ACC112 (cell line): ENCODE measurements at regions not wholly inside any gene's neighbourhood (a gene's known extent, or its start where the extent isn't known, plus 50 kb on each side); places are given as distances from the start of the nearest gene placed in this dataset.

Experiments
- H2AFZ ChIP-seq: fragments of 200-600 bp; sonication (generic); one replicate; pipeline ENCODE4 v1.6.0; 2017; ENCODE audit warnings: antibody characterized with exemption, low read length; ENCODE audit not compliant: unreplicated experiment
- H3K27ac ChIP-seq: fragments of 200-600 bp; sonication (generic); 2 replicates; pipeline ENCODE4 v1.5.1; 2014; ENCODE audit warnings: low read depth, mild to moderate bottlenecking, antibody characterized with exemption, low read length, moderate library complexity
- H3K27me3 ChIP-seq: fragments of 200-600 bp; sonication (generic); 2 replicates; pipeline ENCODE4 v1.6.1; 2014; ENCODE audit warnings: mild to moderate bottlenecking, antibody characterized with exemption, low read length, moderate library complexity, mixed read lengths; ENCODE audit not compliant: insufficient read depth
- H3K36me3 ChIP-seq: fragments of 200-600 bp; sonication (generic); 2 replicates; pipeline ENCODE4 v1.6.1; 2016; ENCODE audit warnings: mild to moderate bottlenecking, antibody characterized with exemption, low read length, moderate library complexity, mixed read lengths; ENCODE audit not compliant: insufficient read depth
- H3K4me1 ChIP-seq: fragments of 200-600 bp; sonication (generic); one replicate; pipeline ENCODE4 v1.6.1; 2016; ENCODE audit warnings: low read length, mixed read lengths; ENCODE audit not compliant: insufficient read depth, unreplicated experiment, control insufficient read depth
- H3K4me3 ChIP-seq: fragments of 200-600 bp; sonication (generic); 2 replicates; pipeline ENCODE4 v1.5.1; 2014; ENCODE audit warnings: mild to moderate bottlenecking, low read depth, low read length
- H3K79me2 ChIP-seq: fragments of 200-600 bp; sonication (generic); one replicate; pipeline ENCODE4 v1.6.0; 2016; ENCODE audit warnings: low read length; ENCODE audit not compliant: control insufficient read depth, unreplicated experiment, insufficient read depth

DNA sequence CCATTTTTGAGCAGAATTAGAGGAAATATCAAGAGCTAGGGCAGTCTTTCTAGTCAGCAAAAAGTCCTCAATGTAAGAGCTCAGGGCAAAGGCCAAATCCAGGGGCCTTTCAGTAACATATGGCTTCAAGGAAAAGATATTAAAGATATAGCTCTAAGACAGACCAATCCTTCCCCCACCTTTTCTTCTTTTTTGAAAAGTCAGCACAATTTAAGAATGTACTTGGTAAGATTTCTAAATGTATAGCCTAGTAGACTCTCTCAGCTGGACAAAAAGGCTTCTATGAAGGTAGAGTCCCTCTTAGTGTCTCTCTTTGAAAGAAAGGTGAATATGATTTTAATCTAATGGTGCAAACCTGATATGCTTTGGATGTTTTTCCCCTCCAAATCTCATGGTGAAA, 515.7 kb downstream of the VRK1 start:
- Histone ChIP-seq H3K4me3 (no peak overlapping the region), H3K4me1 (no peaks in the 10 kb centered on the region), H3K79me2 (no peaks in the 10 kb centered on the region)

DNA sequence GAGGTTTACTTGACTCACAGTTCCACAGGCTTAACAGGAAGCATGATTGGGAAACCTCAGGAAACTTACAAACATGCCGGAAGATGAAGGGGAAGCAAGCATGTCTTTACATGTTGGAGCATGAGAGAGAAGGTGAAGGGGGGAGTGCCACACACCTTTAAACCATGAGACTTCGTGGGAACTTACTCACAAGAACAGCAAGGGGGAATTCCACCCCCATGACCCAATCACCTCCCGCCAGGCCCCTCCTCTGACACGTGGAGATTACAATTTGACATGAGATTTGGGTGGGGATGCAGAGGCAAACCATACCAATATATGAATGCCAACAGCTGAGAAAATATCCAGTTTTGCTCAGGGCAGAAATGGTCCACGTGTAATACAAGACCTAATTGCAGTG, 518.6 kb downstream of the VRK1 start:
- Histone ChIP-seq H3K79me2 (no peaks in the 10 kb centered on the region), H3K27me3 (no peaks in the 10 kb centered on the region), H3K36me3 (no peaks in the 10 kb centered on the region), H2AFZ (no peak overlapping the region), H3K4me1 (no peaks in the 10 kb centered on the region), H3K27ac (no peak overlapping the region), H3K4me3 (no peak overlapping the region)

More for the DNA sequence above, 515.7 kb downstream of the VRK1 start:
- Histone ChIP-seq H3K36me3 (no peaks in the 10 kb centered on the region), H3K27me3 (no peaks in the 10 kb centered on the region), H3K27ac (no peak overlapping the region), H2AFZ (no peak overlapping the region)

GRCh38 chr14:97318380-97318779, 521.2 kb downstream of the VRK1 start:
- no peaks in the 10 kb centered on the region for H3K36me3 ChIP-seq
- no peak overlapping the region for H2AFZ ChIP-seq
- H3K27me3 ChIP-seq: no peaks in the 10 kb centered on the region
- no peaks in the 10 kb centered on the region for H3K4me1 ChIP-seq
- H3K79me2 ChIP-seq: no peaks in the 10 kb centered on the region
- no peak overlapping the region for H3K4me3 ChIP-seq
- no peak overlapping the region for H3K27ac ChIP-seq

- no peaks in the 10 kb centered on the region for H3K27me3 ChIP-seq
- no peaks in the 10 kb centered on the region for H3K4me1 ChIP-seq
- H2AFZ ChIP-seq: no peak overlapping the region
- no peak overlapping the region for H3K27ac ChIP-seq
- no peaks in the 10 kb centered on the region for H3K36me3 ChIP-seq
- H3K4me3 ChIP-seq: no peak overlapping the region
- no peaks in the 10 kb centered on the region for H3K79me2 ChIP-seq
Observed at GRCh38 chr14:97319691-97320090, 522.5 kb downstream of the VRK1 start.

DNA sequence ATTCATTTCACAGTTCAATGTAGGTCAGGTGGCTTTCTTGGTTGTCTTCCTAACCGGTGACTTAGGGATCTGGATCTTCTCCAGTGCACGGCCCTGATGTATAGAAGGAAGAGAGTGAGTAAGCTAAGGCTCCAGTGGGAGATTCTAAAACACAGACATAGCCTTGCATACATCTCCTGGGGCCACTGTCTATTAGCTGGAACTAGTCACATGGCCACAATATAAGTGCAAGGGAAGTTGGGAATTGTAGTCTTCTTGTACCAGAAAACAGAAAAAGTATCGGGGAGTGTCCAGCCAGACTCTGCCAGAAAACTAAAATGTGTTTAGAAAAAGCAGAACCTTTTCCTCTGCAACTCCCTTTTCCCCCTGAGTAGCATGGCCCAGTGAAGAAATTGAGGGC, 531.6 kb downstream of the VRK1 start:
- Histone ChIP-seq H2AFZ (no peak overlapping the region), H3K4me1 (no peaks in the 10 kb centered on the region), H3K27me3 (no peaks in the 10 kb centered on the region), H3K36me3 (no peaks in the 10 kb centered on the region), H3K79me2 (no peaks in the 10 kb centered on the region), H3K4me3 (no peak overlapping the region), H3K27ac (no peak overlapping the region)

DNA sequence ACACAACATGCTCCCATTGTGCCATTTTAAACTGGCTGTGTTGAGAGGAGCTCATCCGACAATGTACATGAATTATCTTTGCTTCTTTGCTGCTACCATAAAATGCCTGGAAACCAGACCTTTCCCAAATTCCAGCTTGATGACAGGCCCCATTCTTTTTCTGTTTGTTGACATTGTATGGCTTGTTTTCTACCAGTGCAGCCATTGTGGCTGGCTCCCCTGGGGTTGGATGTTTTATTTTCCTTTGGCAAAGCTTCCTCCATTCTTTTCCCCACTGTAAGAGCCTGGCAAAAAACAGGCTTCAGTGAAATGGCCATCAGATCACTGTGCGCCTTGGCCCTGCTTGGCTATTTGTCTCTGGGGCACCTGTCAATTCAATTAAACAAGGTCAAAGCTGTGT, 532.5 kb downstream of the VRK1 start:
- Histone ChIP-seq H3K4me3 (no peak overlapping the region), H3K36me3 (no peaks in the 10 kb centered on the region)

GRCh38 chr14:97331058-97331457, 533.9 kb downstream of the VRK1 start:
- Histone ChIP-seq H3K4me1 (no peaks in the 10 kb centered on the region), H2AFZ (no peak overlapping the region), H3K27me3 (no peaks in the 10 kb centered on the region), H3K4me3 (no peak overlapping the region), H3K27ac (no peak overlapping the region), H3K36me3 (no peaks in the 10 kb centered on the region), H3K79me2 (no peaks in the 10 kb centered on the region)

More for the DNA sequence above, 532.5 kb downstream of the VRK1 start:
- H2AFZ ChIP-seq: no peak overlapping the region
- H3K79me2 ChIP-seq: no peaks in the 10 kb centered on the region
- no peaks in the 10 kb centered on the region for H3K4me1 ChIP-seq
- no peak overlapping the region for H3K27ac ChIP-seq
- no peaks in the 10 kb centered on the region for H3K27me3 ChIP-seq

DNA sequence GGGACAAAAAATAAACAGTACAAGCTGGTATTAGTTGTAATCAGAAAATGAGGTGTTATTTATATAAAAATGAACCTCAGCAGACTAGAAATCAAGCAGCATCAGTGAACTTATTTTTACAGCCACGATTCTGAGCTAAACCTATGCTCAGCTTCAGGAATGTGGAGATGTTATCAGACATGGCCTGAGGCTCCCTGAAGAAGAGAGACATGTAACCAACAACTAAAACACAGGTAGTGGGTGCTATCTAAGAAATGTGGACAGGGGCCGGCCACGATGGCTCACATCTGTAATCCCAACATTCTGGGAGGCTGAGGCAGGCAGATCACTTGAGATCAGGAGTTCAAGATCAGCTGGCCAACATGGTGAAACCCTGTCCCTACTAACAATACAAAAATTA, 534.3 kb downstream of the VRK1 start:
- Histone ChIP-seq H3K4me1 (no peaks in the 10 kb centered on the region), H3K27ac (no peak overlapping the region)

DNA sequence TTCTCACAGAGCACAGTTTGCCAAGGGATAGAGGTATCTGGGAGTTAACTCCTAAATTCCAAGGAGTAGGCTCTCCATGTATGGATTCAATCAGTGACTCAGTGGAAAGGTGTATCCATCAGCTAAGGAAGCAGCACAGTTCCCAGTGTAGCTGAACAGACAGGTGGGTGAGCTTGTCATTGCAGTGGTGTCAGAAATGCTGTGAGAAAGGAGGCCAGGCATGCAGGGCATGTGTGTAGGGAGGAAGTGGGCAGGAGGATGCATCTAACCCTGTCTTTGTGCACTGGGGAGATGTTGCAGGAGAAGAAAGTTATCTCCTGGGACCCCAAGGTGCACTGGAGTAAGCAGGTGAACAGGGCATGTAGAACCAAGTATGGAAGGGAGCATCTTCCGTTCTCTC, 539.0 kb downstream of the VRK1 start:
- H3K4me3 ChIP-seq: no peak overlapping the region
- no peaks in the 10 kb centered on the region for H3K4me1 ChIP-seq
- no peak overlapping the region for H3K27ac ChIP-seq
- no peaks in the 10 kb centered on the region for H3K36me3 ChIP-seq
- no peaks in the 10 kb centered on the region for H3K79me2 ChIP-seq
- no peak overlapping the region for H2AFZ ChIP-seq
- no peaks in the 10 kb centered on the region for H3K27me3 ChIP-seq

More for the DNA sequence above, 534.3 kb downstream of the VRK1 start:
- Histone ChIP-seq H3K36me3 (no peaks in the 10 kb centered on the region), H3K79me2 (no peaks in the 10 kb centered on the region), H3K4me3 (no peak overlapping the region), H2AFZ (no peak overlapping the region), H3K27me3 (no peaks in the 10 kb centered on the region)

DNA sequence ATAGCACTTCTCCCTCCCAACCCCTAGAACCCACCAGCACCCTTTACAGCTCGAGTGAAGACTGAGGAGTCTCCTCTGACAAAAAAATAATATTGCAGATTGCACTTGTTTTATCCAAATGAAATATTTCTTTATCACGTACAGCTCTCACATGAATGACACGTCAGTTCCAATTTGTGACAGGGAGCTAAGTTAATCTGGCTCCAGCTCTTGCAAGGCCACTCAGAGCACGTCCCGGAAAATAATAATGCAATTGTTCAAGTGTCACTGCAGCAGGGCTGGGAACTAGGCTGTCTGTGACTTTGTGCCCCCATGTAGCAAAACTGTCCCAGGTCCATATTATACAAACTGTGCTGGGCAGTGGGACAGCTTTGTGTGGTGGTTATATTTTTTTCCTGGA, 539.6 kb downstream of the VRK1 start:
- Histone ChIP-seq H3K4me1 (no peaks in the 10 kb centered on the region), H3K4me3 (no peak overlapping the region), H3K27ac (no peak overlapping the region), H3K27me3 (no peaks in the 10 kb centered on the region), H3K36me3 (no peaks in the 10 kb centered on the region), H2AFZ (no peak overlapping the region), H3K79me2 (no peaks in the 10 kb centered on the region)

- Histone ChIP-seq H2AFZ (no peak overlapping the region), H3K36me3 (no peaks in the 10 kb centered on the region), H3K4me3 (no peak overlapping the region), H3K27ac (no peak overlapping the region), H3K4me1 (no peaks in the 10 kb centered on the region), H3K27me3 (no peaks in the 10 kb centered on the region), H3K79me2 (no peaks in the 10 kb centered on the region)
Observed at GRCh38 chr14:97337267-97337666, 540.1 kb downstream of the VRK1 start.
